ENCODE measurements at regions not wholly inside any gene's neighbourhood (a gene's known extent, or its start where the extent isn't known, plus 50 kb on each side); places are given as distances from the start of the nearest gene placed in this dataset.

DNA sequence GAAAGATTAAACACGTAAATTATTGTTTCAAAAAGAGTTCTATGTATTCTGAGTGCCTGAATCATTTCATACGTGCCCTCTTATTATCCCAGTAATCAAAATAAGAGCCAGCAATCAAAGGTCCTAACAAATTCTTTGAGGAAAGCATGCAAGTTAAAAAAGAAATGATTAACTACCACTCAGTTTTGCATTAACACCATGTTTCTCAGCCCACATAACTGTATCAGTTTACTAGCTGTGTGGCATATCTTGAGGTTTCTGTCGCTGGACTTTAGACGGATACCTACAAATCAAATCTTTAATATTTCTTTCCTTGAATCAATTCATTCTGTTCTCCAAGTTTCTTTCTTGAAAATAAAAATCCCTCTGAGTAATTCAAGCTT, 668.9 kb upstream of the CHAC2 start:
- TF ChIP-seq EZH2 (IDR thresholded peaks at IDR 0.05; ENCODE audit: insufficient read depth, poor library complexity, severe bottlenecking) (no peak), EZH2phosphoT487 (IDR thresholded peaks at IDR 0.05; ENCODE audit: insufficient read depth, low read depth) (no peak)

Measured in GM23248 (cell line).